ENCODE measurements at regions not wholly inside any gene's neighbourhood (a gene's known extent, or its start where the extent isn't known, plus 50 kb on each side); places are given as distances from the start of the nearest gene placed in this dataset.

GRCh38 chr9:109708451-109708945 is 71.5 kb upstream of the PALM2AKAP2 start:
- H3K27me3 ChIP-seq (ENCODE audit: control insufficient read depth in 2 of 2, insufficient read depth in 2 of 2, low read length in 2 of 2) = no peaks in the 10 kb centered on the region
- H3K9me3 Mint-ChIP-seq = peaks cover 0 to 3% (median 0%) of the 10 kb centered on the region in 11 donors
- H3K4me3 ChIP-seq (ENCODE audit: low read length) = no peak overlapping the region
- no peak for ATAC-seq
- peaks cover 0 to 17% (median 8%) of the 10 kb centered on the region in 5 donors for H3K27me3 Mint-ChIP-seq
- H3K4me1 Mint-ChIP-seq = no peaks in the 10 kb centered on the region
- no peaks in the 10 kb centered on the region for H3K36me3 Mint-ChIP-seq
- H3K27ac ChIP-seq (ENCODE audit: low read depth, low read length) = no peak overlapping the region
- no peaks in the 10 kb centered on the region for H3K9me3 ChIP-seq (ENCODE audit: control insufficient read depth in 2 of 3, low read length in 3 of 3)
- H3K4me1 ChIP-seq (ENCODE audit: control insufficient read depth in 2 of 2, insufficient read depth in 2 of 2, low read length in 2 of 2) = no peaks in the 10 kb centered on the region
- no peaks in the 10 kb centered on the region for H3K36me3 ChIP-seq (ENCODE audit: control insufficient read depth in 2 of 3, insufficient read depth in 3 of 3, low read length in 3 of 3)
- CTCF ChIA-PET = no interaction called here
- no peak overlapping the region for H3K4me3 Mint-ChIP-seq
- H3K27ac Mint-ChIP-seq = no peak overlapping the region
- POLR2A ChIA-PET = no interaction called here
- intact Hi-C loops (cut with micrococcal nuclease) = no loop called here
- no peak for DNase-seq

GRCh38 chr9:109709866-109710265 is 70.1 kb upstream of the PALM2AKAP2 start:
- H3K4me1 Mint-ChIP-seq = no peaks in the 10 kb centered on the region
- intact Hi-C loops (cut with micrococcal nuclease) = no loop called here
- DNase-seq = no peak

DNA sequence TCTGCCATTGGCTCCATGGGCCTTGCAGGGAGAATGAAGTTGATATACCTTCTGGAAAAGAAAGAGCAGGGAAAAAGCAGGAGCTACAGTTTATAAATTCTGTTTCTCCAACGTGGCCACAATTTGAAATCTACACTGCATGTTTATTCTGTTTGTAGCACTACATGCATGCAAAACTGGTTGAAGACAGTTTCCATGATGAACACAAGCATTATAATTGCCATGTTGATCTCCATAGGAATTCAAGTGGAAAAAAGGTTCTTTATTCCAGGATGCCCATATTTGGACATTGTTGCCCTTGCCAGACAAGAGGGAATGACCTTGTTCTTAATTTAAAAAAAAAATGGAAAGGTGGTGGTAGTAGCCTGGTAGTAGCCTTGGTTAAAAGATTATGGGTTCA is 69.2 kb upstream of the PALM2AKAP2 start:
- H3K27me3 Mint-ChIP-seq = peaks cover 0 to 17% (median 7%) of the 10 kb centered on the region in 5 donors
- no peak overlapping the region for H3K4me3 ChIP-seq (ENCODE audit: low read length)
- CTCF ChIA-PET = no interaction called here
- no peaks in the 10 kb centered on the region for H3K4me1 Mint-ChIP-seq
- H3K9me3 ChIP-seq (ENCODE audit: control insufficient read depth in 2 of 3, low read length in 3 of 3) = no peaks in the 10 kb centered on the region
- H3K4me1 ChIP-seq (ENCODE audit: control insufficient read depth in 2 of 2, insufficient read depth in 2 of 2, low read length in 2 of 2) = no peaks in the 10 kb centered on the region
- no peaks in the 10 kb centered on the region for H3K36me3 ChIP-seq (ENCODE audit: control insufficient read depth in 2 of 3, insufficient read depth in 3 of 3, low read length in 3 of 3)
- DNase-seq (no peak), ATAC-seq (no peak)
- H3K36me3 Mint-ChIP-seq = no peaks in the 10 kb centered on the region
- H3K27ac Mint-ChIP-seq = no peak overlapping the region
- no peaks in the 10 kb centered on the region for H3K27me3 ChIP-seq (ENCODE audit: control insufficient read depth in 2 of 2, insufficient read depth in 2 of 2, low read length in 2 of 2)
- H3K9me3 Mint-ChIP-seq = peaks cover 0 to 3% (median 0%) of the 10 kb centered on the region in 11 donors
- intact Hi-C loops (cut with micrococcal nuclease) = no loop called here
- H3K27ac ChIP-seq (ENCODE audit: low read depth, low read length) = no peak overlapping the region
- POLR2A ChIA-PET = no interaction called here
- H3K4me3 Mint-ChIP-seq = no peak overlapping the region

More at GRCh38 chr9:109709866-109710265, 70.1 kb upstream of the PALM2AKAP2 start:
- H3K27me3 Mint-ChIP-seq = peaks cover 3 to 17% (median 8%) of the 10 kb centered on the region in 5 donors
- Histone ChIP-seq H3K27ac (ENCODE audit: low read depth, low read length) (no peak overlapping the region), H3K4me3 (ENCODE audit: low read length) (no peak overlapping the region), H3K27me3 (ENCODE audit: control insufficient read depth in 2 of 2, insufficient read depth in 2 of 2, low read length in 2 of 2) (no peaks in the 10 kb centered on the region), H3K9me3 (ENCODE audit: control insufficient read depth in 2 of 3, low read length in 3 of 3) (no peaks in the 10 kb centered on the region), H3K4me1 (ENCODE audit: control insufficient read depth in 2 of 2, insufficient read depth in 2 of 2, low read length in 2 of 2) (no peaks in the 10 kb centered on the region), H3K36me3 (ENCODE audit: control insufficient read depth in 2 of 3, insufficient read depth in 3 of 3, low read length in 3 of 3) (no peaks in the 10 kb centered on the region)
- ChIA-PET CTCF (no interaction called here), POLR2A (no interaction called here)
- H3K36me3 Mint-ChIP-seq = no peaks in the 10 kb centered on the region
- no peak overlapping the region for H3K4me3 Mint-ChIP-seq
- no peak for ATAC-seq
- peaks cover 0 to 3% (median 0%) of the 10 kb centered on the region in 11 donors for H3K9me3 Mint-ChIP-seq
- H3K27ac Mint-ChIP-seq = no peak overlapping the region

DNA sequence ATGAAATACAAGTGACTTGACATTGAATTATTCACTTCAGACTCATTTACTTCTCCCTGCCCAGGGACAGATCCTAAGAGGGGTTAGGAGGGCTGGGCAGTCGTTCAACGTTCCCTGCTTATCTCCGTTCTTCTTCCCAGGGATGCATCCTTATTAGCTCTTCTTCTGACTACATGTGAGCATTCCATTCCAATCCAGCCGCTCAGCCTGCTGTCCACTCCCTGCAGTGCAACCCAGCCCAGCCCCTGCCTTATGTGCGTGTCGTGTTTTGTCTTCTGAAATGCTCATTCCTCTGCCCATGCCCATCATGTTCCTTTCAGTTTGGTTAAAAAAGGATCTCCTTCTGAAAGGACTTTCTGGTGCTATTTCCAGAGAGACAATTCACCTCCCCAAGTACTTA is 64.7 kb upstream of the PALM2AKAP2 start:
- Mint-ChIP-seq H3K27me3 (peaks cover 0 to 10% (median 3%) of the 10 kb centered on the region in 5 donors), H3K4me3 (no peak overlapping the region), H3K9me3 (no peaks in the 10 kb centered on the region), H3K36me3 (no peaks in the 10 kb centered on the region), H3K4me1 (no peaks in the 10 kb centered on the region), H3K27ac (no peak overlapping the region)
- no peaks in the 10 kb centered on the region for H3K9me3 ChIP-seq (ENCODE audit: control insufficient read depth in 2 of 3, low read length in 3 of 3)
- CTCF ChIA-PET = no interaction called here
- H3K4me1 ChIP-seq (ENCODE audit: control insufficient read depth in 2 of 2, insufficient read depth in 2 of 2, low read length in 2 of 2) = no peaks in the 10 kb centered on the region
- no peak overlapping the region for H3K4me3 ChIP-seq (ENCODE audit: low read length)
- DNase-seq (no peak), ATAC-seq (no peak)
- H3K36me3 ChIP-seq (ENCODE audit: control insufficient read depth in 2 of 3, insufficient read depth in 3 of 3, low read length in 3 of 3) = no peaks in the 10 kb centered on the region
- intact Hi-C loops (cut with micrococcal nuclease) = no loop called here
- no peak overlapping the region for H3K27ac ChIP-seq (ENCODE audit: low read depth, low read length)
- POLR2A ChIA-PET = no interaction called here
- H3K27me3 ChIP-seq (ENCODE audit: control insufficient read depth in 2 of 2, insufficient read depth in 2 of 2, low read length in 2 of 2) = no peaks in the 10 kb centered on the region

- Mint-ChIP-seq H3K27me3 (peaks cover 0 to 10% (median 3%) of the 10 kb centered on the region in 5 donors), H3K27ac (no peak overlapping the region), H3K4me3 (no peak overlapping the region), H3K36me3 (no peaks in the 10 kb centered on the region), H3K4me1 (no peaks in the 10 kb centered on the region), H3K9me3 (no peaks in the 10 kb centered on the region)
- Histone ChIP-seq H3K4me3 (ENCODE audit: low read length) (no peak overlapping the region), H3K4me1 (ENCODE audit: control insufficient read depth in 2 of 2, insufficient read depth in 2 of 2, low read length in 2 of 2) (no peaks in the 10 kb centered on the region), H3K27ac (ENCODE audit: low read depth, low read length) (no peak overlapping the region), H3K9me3 (ENCODE audit: control insufficient read depth in 2 of 3, low read length in 3 of 3) (no peaks in the 10 kb centered on the region), H3K27me3 (ENCODE audit: control insufficient read depth in 2 of 2, insufficient read depth in 2 of 2, low read length in 2 of 2) (no peaks in the 10 kb centered on the region), H3K36me3 (ENCODE audit: control insufficient read depth in 2 of 3, insufficient read depth in 3 of 3, low read length in 3 of 3) (no peaks in the 10 kb centered on the region)
- POLR2A ChIA-PET = no interaction called here
- DNase-seq (no peak), ATAC-seq (no peak)
- CTCF ChIA-PET = no interaction called here
- intact Hi-C loops (cut with micrococcal nuclease) = no loop called here
Observed at GRCh38 chr9:109716631-109717030, 63.4 kb upstream of the PALM2AKAP2 start.

DNA sequence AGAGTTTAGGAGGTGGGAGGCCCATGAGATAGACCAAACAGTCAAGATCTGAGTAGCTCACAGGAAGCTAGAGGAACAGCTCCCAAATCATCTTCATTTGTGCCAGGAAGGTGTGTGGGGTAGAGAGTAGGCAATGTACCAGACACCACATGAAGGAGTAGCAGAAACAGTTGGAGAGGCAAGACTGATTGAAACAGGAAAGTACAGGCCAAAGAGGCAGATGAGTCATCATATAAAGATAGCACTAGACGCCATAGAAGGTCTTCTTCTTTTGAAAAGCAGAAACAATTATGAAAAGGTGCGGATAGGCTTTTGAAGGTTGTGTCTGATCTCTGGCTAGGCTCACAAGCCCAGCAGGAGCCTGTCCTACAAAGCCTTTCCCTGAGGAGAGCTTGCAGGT is 62.7 kb upstream of the PALM2AKAP2 start:
- Mint-ChIP-seq H3K4me3 (no peak overlapping the region), H3K4me1 (no peaks in the 10 kb centered on the region), H3K27ac (no peak overlapping the region), H3K36me3 (no peaks in the 10 kb centered on the region), H3K9me3 (no peaks in the 10 kb centered on the region), H3K27me3 (peaks cover 0 to 14% (median 3%) of the 10 kb centered on the region in 5 donors)
- ChIA-PET CTCF (no interaction called here), POLR2A (no interaction called here)
- ATAC-seq = no peak
- H3K4me3 ChIP-seq (ENCODE audit: low read length) = no peak overlapping the region
- intact Hi-C loops (cut with micrococcal nuclease) = no loop called here
- no peaks in the 10 kb centered on the region for H3K9me3 ChIP-seq (ENCODE audit: control insufficient read depth in 2 of 3, low read length in 3 of 3)
- H3K27me3 ChIP-seq (ENCODE audit: control insufficient read depth in 2 of 2, insufficient read depth in 2 of 2, low read length in 2 of 2) = no peaks in the 10 kb centered on the region
- no peaks in the 10 kb centered on the region for H3K36me3 ChIP-seq (ENCODE audit: control insufficient read depth in 2 of 3, insufficient read depth in 3 of 3, low read length in 3 of 3)
- DNase-seq = no peak
- no peak overlapping the region for H3K27ac ChIP-seq (ENCODE audit: low read depth, low read length)
- H3K4me1 ChIP-seq (ENCODE audit: control insufficient read depth in 2 of 2, insufficient read depth in 2 of 2, low read length in 2 of 2) = no peaks in the 10 kb centered on the region

GRCh38 chr9:109718861-109719260 is 61.1 kb upstream of the PALM2AKAP2 start:
- ATAC-seq = no peak
- H3K36me3 Mint-ChIP-seq = no peaks in the 10 kb centered on the region
- intact Hi-C loops (cut with micrococcal nuclease) = no loop called here

More at GRCh38 chr9:109718861-109719260, 61.1 kb upstream of the PALM2AKAP2 start:
- Mint-ChIP-seq H3K4me3 (no peak overlapping the region), H3K4me1 (no peaks in the 10 kb centered on the region), H3K27me3 (peaks cover 0 to 20% (median 5%) of the 10 kb centered on the region in 5 donors), H3K9me3 (peaks cover 0 to 2% (median 0%) of the 10 kb centered on the region in 11 donors), H3K27ac (no peak overlapping the region)
- Histone ChIP-seq H3K27ac (ENCODE audit: low read depth, low read length) (no peak overlapping the region), H3K9me3 (ENCODE audit: control insufficient read depth in 2 of 3, low read length in 3 of 3) (no peaks in the 10 kb centered on the region), H3K36me3 (ENCODE audit: control insufficient read depth in 2 of 3, insufficient read depth in 3 of 3, low read length in 3 of 3) (no peaks in the 10 kb centered on the region), H3K4me1 (ENCODE audit: control insufficient read depth in 2 of 2, insufficient read depth in 2 of 2, low read length in 2 of 2) (no peaks in the 10 kb centered on the region), H3K4me3 (ENCODE audit: low read length) (no peak overlapping the region), H3K27me3 (ENCODE audit: control insufficient read depth in 2 of 2, insufficient read depth in 2 of 2, low read length in 2 of 2) (no peaks in the 10 kb centered on the region)
- ChIA-PET CTCF (no interaction called here), POLR2A (no interaction called here)
- no peak for DNase-seq
